Type B pancreatic cell (in vitro differentiated cells): ENCODE measurements at regions not wholly inside any gene's neighbourhood (a gene's known extent, or its start where the extent isn't known, plus 50 kb on each side); places are given as distances from the start of the nearest gene placed in this dataset.
A peak's percentile ranks its signal among the peaks of the same experiment; 100 is the strongest.

ENCODE experiments used
- DNase-seq: peaks from one replicate; pipeline ENCODE4 v3.0.0; 2021; ENCODE audit warnings: mixed read lengths; ENCODE audit not compliant: unreplicated experiment; ENCODE audit errors: extremely low spot score
- H3K27ac Mint-ChIP-seq: 2 replicates; pipeline ENCODE4 v1.8.0; 2021; ENCODE audit warnings: mild to moderate bottlenecking, mixed read lengths
- H3K27me3 Mint-ChIP-seq: 2 replicates; pipeline ENCODE4 v1.8.0; 2021; ENCODE audit warnings: mixed read lengths
- H3K36me3 Mint-ChIP-seq: 2 replicates; pipeline ENCODE4 v1.8.0; 2021; ENCODE audit warnings: mixed read lengths
- H3K4me1 Mint-ChIP-seq: one replicate; pipeline ENCODE4 v1.8.0; 2021; ENCODE audit warnings: mixed read lengths; ENCODE audit not compliant: unreplicated experiment
- H3K4me3 Mint-ChIP-seq: 2 replicates; pipeline ENCODE4 v1.8.0; 2021; ENCODE audit warnings: mild to moderate bottlenecking, mixed read lengths
- H3K9me3 Mint-ChIP-seq: 2 replicates; pipeline ENCODE4 v1.8.0; 2021; ENCODE audit warnings: mixed read lengths
- CTCF ChIP-seq: fragments of 200-600 bp; sonication (generic); conservative IDR thresholded peaks from 2 replicates; pipeline ENCODE4 v1.5.0; 2021; ENCODE audit warnings: antibody characterized with exemption, mild to moderate bottlenecking

DNA sequence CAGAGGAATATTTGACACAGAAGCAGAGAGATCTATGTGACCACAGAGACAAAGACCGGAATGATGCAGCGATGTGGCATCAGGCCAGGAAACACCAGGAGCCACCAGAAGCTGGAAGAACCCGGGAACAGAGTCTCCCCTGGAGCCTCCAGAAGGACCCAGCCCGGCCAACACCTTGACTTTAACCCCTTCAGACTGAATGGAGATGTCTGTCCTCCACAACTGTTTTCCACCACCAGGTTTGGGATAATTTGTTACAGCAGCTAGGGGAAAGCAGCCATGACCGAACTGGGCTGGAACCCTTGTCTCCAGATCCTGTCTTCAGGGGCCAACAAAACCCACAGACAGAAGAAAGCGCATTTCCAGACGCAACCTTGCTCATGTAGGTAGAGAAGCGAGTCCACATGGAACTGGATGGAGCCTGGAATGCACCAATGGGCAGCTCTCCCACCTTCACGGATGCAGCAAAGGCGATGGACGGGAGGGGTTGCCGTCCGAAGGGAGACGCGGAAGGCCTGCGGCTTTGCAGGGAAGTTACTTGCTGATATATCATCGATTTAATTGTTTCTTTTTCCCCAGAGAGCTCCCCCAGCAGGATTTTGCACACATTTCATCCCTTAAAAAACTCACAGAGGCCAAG is 396.6 kb downstream of the NPHP4 start:
- Mint-ChIP-seq H3K4me3 (no peak overlapping the region), H3K27ac (no peak overlapping the region), H3K36me3 (no peaks in the 10 kb centered on the region), H3K4me1 (peaks cover 31% of the 10 kb centered on the region), H3K27me3 (peaks cover 6% of the 10 kb centered on the region), H3K9me3 (peaks cover 7% of the 10 kb centered on the region)
- peak; percentile 34 for DNase-seq
- no peak for TF ChIP-seq CTCF

GRCh38 chr1:5594056-5594956 is 397.9 kb downstream of the NPHP4 start:
- DNase-seq, result peak; percentile 39
- H3K4me1 Mint-ChIP-seq, result peaks cover 28% of the 10 kb centered on the region

GRCh38 chr1:5590717-5591116 is 401.5 kb downstream of the NPHP4 start:
- no peak overlapping the region for H3K27ac Mint-ChIP-seq
- peaks cover 10% of the 10 kb centered on the region for H3K27me3 Mint-ChIP-seq
- no peak for TF ChIP-seq CTCF
- DNase-seq, result no peak
- peaks cover 8% of the 10 kb centered on the region for H3K9me3 Mint-ChIP-seq
- H3K4me1 Mint-ChIP-seq, result no peaks in the 10 kb centered on the region
- no peaks in the 10 kb centered on the region for H3K36me3 Mint-ChIP-seq
- no peak overlapping the region for H3K4me3 Mint-ChIP-seq

More at GRCh38 chr1:5594056-5594956, 397.9 kb downstream of the NPHP4 start:
- Mint-ChIP-seq H3K27ac (no peak overlapping the region), H3K4me3 (no peak overlapping the region), H3K36me3 (no peaks in the 10 kb centered on the region), H3K9me3 (peaks cover 8% of the 10 kb centered on the region), H3K27me3 (peaks cover 6% of the 10 kb centered on the region)
- no peak for TF ChIP-seq CTCF

DNA sequence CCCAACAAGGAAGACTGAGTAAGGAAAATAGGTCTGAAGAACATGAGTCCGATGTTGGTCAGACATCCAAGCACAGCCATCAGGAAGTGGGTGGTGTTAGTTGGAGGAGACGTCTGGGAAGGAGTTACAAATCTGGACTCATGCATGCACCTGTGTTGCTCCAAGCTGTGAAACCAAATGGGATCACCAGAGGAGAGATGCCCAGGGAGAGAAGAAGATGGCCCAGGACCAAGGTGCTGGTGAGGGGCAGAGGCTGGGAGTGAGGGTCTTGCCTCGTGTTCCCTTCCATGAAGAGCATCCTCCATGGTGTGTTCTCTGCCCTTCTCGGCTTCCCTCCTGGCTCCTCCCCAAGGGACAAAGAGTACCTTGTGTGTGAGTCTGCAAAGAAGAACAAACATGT is 405.6 kb downstream of the NPHP4 start:
- no peaks in the 10 kb centered on the region for H3K4me1 Mint-ChIP-seq
- H3K27me3 Mint-ChIP-seq, result peaks cover 11% of the 10 kb centered on the region
- no peak overlapping the region for H3K27ac Mint-ChIP-seq
- H3K36me3 Mint-ChIP-seq, result no peaks in the 10 kb centered on the region
- no peak overlapping the region for H3K4me3 Mint-ChIP-seq
- H3K9me3 Mint-ChIP-seq, result peaks cover 8% of the 10 kb centered on the region
- TF ChIP-seq CTCF, result no peak
- no peak for DNase-seq

GRCh38 chr1:5585256-5585655 is 407.0 kb downstream of the NPHP4 start:
- H3K9me3 Mint-ChIP-seq, result no peaks in the 10 kb centered on the region
- no peak overlapping the region for H3K27ac Mint-ChIP-seq
- no peak overlapping the region for H3K4me3 Mint-ChIP-seq
- peak; percentile 40 for DNase-seq
- H3K27me3 Mint-ChIP-seq, result peaks cover 19% of the 10 kb centered on the region
- no peaks in the 10 kb centered on the region for H3K4me1 Mint-ChIP-seq
- no peaks in the 10 kb centered on the region for H3K36me3 Mint-ChIP-seq
- no peak for TF ChIP-seq CTCF
